HepG2 (cell line): ENCODE measurements at regions not wholly inside any gene's neighbourhood (a gene's known extent, or its start where the extent isn't known, plus 50 kb on each side); places are given as distances from the start of the nearest gene placed in this dataset.

ENCODE experiments used
- CHD4 ChIP-seq: fragments of 200-600 bp; sonication (generic); IDR thresholded peaks from 2 replicates; pipeline ENCODE4 v1.7.0; 2017; ENCODE audit warnings: mild to moderate bottlenecking, low read length, borderline replicate concordance
- CTCF ChIP-seq: sonication (generic); formaldehyde crosslinking; IDR thresholded peaks from 2 replicates; pipeline ENCODE4 v1.5.0; 2020; ENCODE audit warnings: mild to moderate bottlenecking, missing genetic modification reagents, moderate library complexity
- GTF2F1 ChIP-seq: fragments of 150-350 bp; IDR thresholded peaks from 2 replicates; pipeline ENCODE4 v1.6.1; 2014; ENCODE audit warnings: low read length
- HCFC1 ChIP-seq: fragments of 150-350 bp; IDR thresholded peaks from 2 replicates; pipeline ENCODE4 v1.6.1; 2014; ENCODE audit warnings: low read depth, low read length
- HNRNPUL1 ChIP-seq: fragments of 200-400 bp; formaldehyde crosslinking; IDR thresholded peaks from 2 replicates; pipeline ENCODE4 v1.6.1; 2017; ENCODE audit warnings: low read depth, mild to moderate bottlenecking, low read length, moderate library complexity
- MEIS2 ChIP-seq: sonication (generic); formaldehyde crosslinking; IDR thresholded peaks from 2 replicates; pipeline ENCODE4 v1.9.0; 2021; ENCODE audit warnings: mild to moderate bottlenecking, missing genetic modification reagents
- PBX3 ChIP-seq: sonication (generic); formaldehyde crosslinking; IDR thresholded peaks from 2 replicates; pipeline ENCODE4 v1.8.1; 2023; ENCODE audit warnings: missing genetic modification reagents, inconsistent platforms, borderline replicate concordance
- TCF7L2 ChIP-seq: IDR thresholded peaks from 2 replicates; pipeline ENCODE4 v1.6.1; 2011; ENCODE audit warnings: mild to moderate bottlenecking, low read depth, low read length, moderate library complexity
- ZNF850 ChIP-seq: sonication (generic); formaldehyde crosslinking; conservative IDR thresholded peaks from 2 replicates; pipeline ENCODE4 v1.9.0; 2021; ENCODE audit warnings: mild to moderate bottlenecking, missing genetic modification reagents
- TF ChIP-seq, protein P1 (sequence below): sonication (generic); formaldehyde crosslinking; IDR thresholded peaks from 2 replicates; pipeline ENCODE4 v1.8.1; 2023; ENCODE audit warnings: mild to moderate bottlenecking, missing genetic modification reagents

- TF ChIP-seq, protein P1, sequence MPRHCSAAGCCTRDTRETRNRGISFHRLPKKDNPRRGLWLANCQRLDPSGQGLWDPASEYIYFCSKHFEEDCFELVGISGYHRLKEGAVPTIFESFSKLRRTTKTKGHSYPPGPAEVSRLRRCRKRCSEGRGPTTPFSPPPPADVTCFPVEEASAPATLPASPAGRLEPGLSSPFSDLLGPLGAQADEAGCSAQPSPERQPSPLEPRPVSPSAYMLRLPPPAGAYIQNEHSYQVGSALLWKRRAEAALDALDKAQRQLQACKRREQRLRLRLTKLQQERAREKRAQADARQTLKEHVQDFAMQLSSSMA (CRISPR knock-in tag): no peak
- TF ChIP-seq ZNF850 (CRISPR knock-in tag): no peak
- no peak for TF ChIP-seq HCFC1
- no peak for TF ChIP-seq CHD4
- no peak for TF ChIP-seq PBX3 (CRISPR knock-in tag)
- TF ChIP-seq GTF2F1: no peak
- TF ChIP-seq TCF7L2: no peak
- TF ChIP-seq CTCF (CRISPR knock-in tag): no peak
- TF ChIP-seq HNRNPUL1: no peak
- TF ChIP-seq MEIS2 (CRISPR knock-in tag): no peak
Measured at GRCh38 chr3:35385271-35385670, 254.1 kb upstream of the ARPP21 start.
